ENCODE measurements at regions not wholly inside any gene's neighbourhood (a gene's known extent, or its start where the extent isn't known, plus 50 kb on each side); places are given as distances from the start of the nearest gene placed in this dataset.

DNA sequence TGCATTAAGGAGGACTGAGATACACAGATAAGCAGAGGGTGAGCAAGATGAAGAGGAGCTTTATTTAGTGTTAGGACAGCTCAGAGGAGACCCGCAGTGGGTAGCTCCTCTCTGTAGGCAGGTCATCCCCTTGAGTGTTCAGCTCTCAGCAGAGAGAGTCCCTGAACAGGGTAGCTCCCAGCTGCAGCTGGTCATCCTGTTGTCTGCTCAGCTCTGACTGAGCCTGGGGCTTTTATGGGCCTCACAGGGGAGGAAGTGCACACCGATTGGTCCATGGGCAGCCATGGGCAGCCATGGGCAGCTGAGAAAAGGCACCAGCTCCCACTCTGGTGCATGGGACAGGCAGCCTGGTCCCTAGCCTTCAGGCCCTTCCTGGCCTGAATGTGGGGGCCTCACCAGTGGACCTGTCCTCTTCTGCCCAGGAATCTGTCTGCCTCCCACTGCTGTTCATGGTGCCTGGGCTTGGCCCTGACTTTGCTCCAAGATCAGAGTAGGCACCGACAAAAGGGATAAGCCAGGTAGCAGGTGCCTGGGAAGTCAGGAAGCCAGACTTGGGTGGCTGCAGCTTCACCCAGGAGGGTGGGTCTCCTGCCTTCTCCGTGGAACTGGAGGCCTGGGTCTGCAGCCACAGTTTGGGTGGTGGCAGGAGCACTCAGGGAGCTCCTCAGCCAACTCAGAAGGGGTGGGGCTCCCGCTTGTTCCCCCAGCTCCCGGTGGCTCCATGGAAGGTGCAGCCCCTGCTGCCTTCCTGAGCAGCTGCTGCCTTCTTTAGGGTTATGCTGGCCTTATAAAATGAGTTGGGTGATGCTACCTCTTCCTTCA lies 54.7 kb downstream of the MYEOV start:
- no peak for DNase-seq

DNA sequence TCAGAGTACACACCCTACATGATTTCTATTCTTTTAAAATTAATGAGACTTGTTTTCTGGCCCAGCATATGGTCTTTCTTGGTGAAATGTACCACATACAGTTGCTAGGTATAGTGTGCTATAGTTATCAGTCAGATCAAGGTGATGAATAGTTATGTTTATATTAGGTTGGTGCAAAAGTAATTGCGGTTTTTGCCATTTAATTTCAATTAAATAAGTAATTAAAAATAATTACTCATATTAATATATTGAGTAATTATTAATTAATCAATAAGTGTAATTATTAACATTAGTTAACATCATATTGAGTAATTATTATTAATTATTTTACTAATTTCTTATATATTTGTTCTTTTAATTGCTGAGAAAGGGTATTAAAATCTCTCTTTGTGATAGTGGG lies 56.1 kb downstream of the MYEOV start:
- DNase-seq, result no peak

DNA sequence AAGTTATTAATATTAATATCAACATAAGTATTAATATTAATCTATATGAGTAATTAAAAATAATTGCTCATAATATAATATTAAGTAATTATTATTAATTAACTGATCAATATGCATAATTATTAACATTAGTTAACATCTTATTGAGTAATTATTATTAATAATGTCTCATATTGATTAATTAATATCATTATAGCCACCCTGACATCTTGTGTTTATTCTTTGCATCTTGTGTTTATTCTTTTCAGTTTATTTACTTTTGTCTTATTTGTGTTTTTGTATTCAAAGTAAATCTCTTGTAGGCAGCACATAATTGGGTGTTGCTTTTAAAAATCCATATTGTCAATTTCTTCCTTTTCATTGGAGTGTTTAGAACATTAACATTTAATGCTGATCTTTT lies 56.6 kb downstream of the MYEOV start:
- DNase-seq, result no peak

DNA sequence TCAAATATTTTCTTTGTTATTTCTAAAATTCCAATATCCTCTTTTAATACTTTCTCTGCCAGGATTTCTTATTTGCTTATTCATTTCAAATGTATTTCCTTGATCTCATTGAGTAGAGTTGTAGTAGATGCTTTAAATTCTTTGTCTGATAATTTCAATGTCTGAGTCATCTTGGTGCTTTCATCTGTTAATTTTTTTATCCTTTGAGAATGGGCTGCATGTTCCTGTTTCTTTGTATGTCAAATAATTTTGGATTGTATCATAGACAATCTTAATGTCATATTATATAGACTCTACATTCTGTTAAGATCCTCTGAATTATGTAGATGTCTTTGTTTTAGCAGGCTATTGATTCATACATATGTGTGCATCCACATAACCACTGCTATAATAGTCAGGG lies 57.5 kb downstream of the MYEOV start:
- DNase-seq, result no peak

DNA sequence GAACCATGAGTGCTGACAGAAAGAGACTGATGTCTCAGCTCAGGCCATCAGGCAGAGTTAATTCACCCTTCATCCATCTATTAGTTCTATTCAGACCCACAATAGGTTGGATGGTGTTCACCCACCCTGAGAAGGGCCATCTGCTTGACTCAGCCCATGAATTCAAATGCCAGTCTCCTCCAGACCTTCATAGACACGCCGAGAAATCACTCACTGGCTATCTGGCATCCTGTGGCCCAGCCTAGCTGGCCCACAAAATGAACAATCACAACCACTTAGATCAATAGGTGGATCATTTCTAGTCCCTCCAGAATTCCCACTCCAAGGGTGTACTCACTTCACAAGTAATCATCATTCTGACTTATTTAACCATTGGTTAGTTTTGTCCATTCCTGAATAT lies 58.2 kb downstream of the MYEOV start:
- no peak for DNase-seq

DNA sequence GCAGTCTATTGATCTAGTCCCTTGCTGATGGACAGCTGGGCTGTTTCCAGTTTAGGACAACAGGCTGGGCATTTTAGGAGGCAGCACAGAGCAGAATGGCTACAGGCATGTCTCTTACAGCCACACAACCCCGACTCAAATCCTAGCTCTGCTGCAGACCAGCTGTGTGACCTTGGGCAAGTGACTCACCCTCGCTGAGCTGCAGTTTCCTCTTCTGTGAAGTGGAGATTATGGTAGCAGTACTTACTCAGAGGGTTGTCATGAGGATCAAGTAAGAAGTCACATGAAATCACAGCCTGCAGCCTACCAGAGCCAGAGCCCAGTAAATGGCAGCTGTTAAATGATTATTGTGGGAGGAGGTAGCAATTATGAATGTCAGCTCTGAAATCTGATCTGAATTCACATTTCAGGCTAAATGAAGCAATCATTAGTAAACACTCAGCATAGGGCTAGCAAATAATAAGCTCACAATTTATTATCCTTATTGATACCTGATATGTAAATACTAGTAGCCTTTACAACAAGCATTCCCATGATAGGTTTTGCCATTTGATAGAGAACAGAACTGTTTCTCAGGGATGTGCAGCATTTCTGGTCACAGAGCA lies 58.9 kb downstream of the MYEOV start:
- DNase-seq, result no peak

DNA sequence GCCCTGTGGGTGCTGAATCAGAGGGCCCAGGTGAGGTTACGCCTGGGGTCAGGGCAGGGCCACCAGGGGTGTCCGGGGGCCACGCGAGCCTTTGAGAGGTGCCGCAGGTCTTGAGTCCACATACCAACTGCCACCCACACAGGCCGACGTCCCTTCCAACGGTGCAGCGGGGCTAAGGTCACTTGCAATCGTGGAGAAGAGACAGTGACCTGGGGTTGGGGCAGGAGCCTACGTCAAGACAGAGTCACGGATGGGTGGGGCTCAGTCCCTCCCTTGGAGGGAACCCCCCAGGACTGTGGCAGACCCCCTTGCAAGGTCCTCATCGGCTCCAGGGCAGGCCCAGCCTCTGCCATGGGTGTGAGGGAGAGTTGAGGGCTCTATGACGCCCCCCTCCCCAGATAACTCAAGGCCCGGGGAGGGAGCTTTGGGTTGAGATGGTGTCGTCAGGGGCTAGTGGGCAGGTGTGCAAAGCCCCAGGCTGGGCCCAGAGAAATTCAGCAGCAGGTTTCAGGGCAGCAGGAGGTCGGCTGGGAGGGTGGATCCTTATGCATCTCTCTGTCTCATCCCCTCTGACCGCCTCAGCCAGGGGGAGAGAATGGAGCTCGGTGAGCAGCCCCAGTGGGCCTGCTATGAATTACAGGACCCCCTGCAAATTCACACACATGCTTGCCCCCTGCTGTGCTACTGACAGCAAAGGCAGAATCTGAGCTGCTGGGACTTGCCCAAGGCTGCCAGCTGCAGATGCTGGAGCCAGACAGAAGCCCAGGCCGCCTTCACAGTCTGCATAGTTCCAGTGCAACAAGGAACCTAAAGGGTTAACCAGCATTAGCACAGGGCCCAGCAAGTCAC lies 60.0 kb downstream of the MYEOV start:
- no peak for DNase-seq

DNA sequence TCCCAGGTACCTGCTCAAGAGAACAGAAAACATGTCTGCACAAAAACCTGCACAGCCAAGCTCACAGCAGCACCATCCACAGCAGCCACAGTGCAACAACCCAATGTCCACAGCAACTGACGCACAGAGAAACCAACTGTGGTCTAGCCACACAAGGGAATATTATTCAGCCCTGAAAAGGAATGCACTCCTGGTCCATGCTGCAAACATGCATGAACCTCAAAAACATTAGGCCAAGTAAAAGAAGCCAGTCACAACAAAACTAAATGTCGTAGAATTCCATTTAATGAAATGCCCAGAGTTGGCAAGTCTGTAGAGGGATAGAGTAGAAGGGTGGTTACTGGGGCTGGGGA lies 60.6 kb downstream of the MYEOV start:
- DNase-seq, result no peak

DNA sequence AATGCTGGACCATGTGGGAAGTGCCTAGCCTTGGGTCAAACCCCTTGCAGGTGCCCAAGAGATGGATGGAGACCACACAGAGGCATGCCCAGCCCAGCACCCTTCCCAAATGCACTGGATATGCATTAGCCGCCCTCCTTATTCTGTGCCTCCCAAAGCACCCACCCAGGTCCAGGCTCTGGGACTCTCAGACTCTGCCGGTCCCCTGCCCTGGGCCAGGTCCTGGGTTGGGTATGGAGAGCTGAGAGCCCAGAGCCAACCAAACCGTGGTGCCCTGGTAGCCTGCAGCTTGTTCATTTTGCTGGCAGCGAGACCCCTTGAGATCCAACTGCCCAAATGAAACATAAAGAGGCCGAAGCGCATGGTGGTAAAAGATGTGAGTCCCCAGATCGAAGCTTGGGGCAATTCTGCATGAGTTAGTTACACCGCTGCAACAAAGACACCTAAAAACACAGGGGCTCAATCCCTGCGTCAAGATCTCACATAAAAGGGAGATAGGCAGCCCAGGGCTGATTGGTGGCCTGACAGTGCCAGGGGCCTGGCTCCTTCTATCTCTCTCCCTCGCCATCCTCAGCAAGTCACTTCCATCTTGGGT lies 61.5 kb downstream of the MYEOV start:
- DNase-seq, result no peak

DNA sequence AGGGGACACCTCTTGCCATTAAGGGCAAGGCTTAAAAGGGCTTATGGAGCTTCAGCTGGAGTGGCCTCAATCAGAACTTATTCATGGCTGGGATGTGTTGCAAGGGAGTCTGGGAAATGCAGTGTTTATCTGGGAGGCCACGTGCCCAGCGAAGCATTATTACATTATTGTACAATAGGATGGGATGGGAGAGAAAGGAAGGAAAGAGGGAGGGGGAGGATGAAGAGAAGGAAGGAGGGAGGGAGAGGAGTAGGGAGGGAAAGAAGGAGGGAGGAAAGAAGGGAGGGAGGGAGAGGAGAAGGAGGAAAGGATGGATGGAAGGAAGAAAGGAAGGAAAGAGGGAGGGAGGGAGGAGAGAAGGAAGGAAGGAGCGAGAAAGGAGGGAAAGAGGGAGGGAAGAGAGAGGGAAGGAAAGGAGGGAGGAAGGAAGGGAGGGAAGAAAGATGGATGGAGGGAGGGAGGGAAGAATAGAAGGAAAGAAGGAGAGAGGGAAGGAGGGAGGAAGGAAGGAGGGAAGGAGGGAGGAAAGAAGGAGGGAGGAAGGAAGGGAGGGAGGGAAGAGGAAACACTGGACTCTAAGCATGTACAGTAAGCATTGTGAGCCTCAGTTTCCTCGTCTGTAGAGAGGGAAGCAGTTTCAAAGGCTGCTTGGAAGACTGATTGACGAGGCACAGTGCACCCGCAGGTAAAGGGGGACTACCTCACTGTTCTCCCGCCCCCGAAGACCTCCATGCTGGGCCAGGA lies 62.2 kb downstream of the MYEOV start:
- no peak for DNase-seq

DNA sequence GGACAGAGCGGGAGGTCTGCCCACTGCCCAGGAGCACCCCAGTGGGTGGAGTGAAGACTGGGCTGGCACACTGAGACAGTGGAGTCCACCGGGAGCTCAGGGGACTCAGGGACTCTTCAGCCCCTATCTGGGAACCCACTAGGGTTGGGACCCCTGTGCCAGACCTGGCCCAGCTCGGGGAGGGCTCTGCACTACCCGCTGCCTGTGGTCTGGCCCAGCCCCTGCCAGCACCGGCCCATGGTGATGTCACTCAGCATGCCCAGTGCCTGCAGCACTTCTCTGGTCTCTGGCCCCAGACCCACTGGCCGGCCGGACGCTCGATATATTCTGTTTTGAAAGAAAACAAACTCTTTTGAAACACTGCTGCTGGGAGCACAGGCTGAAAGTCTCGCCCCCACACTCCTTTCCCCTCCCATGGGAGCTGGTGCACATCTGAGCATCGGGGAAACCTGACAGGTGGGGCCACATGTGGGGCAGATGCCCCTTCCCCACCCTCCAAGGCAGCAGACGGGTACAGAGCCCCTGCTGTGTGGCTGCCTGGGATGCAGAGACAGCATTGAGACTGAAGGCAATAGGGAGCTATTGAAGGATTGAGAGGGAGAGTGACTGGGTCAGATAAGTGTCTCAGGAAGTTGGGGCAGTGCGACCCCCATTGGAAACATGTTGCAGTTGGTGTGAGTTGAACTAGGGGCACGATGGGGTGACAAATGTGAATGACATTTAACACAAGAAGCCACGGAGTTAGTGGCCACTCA lies 62.9 kb downstream of the MYEOV start:
- DNase-seq, result no peak

DNA sequence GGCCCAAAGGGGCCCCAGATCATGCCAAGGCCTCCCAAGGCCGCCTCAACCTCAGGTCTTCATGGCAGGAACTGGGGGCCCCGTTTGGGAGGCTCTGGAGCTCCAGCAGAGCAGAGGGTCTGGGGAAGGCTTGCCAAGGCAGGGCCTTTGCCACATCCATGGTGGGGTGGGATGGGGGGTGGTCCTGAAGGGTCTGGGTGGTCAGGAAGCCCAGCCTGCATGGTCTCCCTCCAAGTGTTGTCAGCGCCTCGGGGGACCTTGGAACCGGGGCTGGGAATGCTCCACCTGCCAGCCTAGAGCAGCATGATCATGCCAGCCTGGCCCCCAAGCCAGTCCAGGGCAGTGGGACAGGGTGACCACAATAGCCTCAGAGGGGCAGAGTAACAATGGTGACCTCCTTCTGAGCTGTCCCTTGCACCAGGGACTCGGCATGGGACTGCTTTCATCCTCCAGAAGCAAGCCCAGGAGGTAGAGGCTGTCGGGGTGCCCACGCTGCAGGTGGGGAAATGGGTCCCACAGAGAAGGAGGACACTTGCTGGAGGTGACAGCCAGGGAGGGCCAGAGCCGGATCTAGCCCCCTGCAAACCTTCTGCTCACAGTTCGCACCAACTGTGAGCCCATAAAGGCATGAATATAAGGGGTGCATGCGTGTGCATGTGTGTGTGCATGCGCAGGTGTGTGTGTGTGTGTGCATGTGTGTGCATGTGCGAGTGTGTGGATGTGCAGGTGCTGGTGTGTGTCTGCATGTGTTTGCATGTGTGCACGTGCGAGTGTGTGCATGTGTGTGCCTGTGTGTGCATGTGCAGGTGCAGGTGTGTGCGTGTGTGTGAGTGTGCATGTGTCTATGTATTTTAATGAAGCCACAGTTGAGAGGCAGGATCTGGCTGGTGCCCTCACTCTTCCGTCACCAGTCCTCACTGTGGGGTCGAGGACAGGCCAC lies 63.8 kb downstream of the MYEOV start:
- no peak for DNase-seq

DNA sequence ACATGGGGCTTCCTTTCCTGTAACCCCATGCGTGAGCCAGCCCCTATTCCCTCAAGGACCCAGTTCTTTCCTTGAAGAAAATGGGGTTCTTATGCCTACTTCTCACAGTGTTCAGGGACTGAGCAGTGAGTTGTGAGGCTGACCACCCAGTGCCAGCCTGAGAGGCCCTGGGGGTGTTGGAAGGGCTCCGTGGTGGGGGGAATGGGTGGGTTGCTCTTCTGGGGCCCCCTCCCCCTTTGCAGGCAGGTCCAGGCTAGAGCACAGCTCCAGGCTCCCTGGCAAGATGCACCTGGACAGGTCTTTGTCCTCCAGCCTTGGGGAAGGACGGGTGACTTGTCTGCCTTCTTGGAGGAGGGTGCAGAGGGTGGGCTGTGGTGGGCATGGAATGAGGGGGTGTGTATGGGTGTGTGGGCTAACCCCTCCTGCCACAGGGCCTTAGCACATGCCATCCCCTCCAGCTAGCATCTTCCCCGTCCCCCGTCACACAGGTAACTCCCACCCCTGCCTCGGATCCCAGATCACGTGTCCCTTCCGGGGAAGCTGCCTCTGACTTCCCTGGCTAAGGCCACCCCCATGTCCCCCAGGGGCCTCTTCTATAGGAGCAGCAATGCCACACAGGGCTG lies 64.6 kb downstream of the MYEOV start:
- DNase-seq, result no peak

DNA sequence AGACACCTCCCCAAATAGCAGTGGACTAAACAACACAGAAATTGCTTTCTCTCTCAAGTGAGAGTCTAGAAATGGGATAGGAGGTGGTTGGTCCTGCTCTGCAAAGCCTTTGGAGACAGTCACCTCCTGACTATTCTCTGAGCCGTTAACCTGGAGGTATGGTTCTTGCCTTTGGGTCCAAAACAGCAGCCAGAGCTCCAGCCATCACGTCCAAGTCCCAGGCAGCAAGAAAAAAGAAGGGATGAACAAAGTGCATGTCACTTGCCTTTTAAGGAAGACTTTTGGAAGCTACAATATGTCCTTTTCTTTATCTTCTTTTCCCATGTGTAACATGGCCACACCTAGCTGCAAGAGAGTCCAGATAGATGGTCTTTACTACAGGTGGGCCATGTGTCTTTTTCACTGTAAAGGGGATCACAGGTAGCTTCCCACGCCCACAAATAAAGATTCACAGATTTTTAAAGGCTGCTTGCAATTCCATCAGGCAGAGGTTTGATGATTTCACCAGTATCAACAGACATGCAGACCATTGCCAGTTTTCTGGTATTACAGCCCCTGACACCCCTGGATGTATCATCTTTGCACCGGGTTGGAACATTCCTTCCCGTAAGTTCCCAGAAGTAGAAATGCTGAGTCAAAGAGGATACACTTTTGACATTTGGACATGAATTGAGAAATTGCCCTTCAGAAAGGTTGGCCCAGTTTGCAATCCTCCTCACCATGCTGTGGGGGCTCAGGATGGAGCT lies 66.0 kb downstream of the MYEOV start:
- DNase-seq, result no peak

DNA sequence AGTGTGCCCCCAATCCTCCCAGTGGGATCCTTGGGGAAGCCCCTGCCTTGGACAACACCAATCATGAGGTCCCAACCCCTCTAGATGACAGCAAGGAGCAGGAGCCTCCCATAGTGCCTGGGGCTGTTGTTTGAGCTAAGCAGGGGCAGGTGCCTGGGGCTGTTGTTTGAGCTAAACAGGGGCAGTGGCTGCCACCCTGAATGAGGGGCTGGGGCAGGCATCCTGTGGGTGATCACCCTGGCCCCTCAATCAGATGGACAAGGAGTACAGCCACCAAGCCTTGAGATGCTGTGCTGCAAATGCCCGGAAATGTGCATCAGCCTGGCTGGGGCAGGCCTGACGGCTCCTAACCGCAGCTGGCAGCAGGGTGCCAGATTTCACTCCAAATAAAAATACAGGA lies 66.7 kb downstream of the MYEOV start:
- DNase-seq, result no peak

DNA sequence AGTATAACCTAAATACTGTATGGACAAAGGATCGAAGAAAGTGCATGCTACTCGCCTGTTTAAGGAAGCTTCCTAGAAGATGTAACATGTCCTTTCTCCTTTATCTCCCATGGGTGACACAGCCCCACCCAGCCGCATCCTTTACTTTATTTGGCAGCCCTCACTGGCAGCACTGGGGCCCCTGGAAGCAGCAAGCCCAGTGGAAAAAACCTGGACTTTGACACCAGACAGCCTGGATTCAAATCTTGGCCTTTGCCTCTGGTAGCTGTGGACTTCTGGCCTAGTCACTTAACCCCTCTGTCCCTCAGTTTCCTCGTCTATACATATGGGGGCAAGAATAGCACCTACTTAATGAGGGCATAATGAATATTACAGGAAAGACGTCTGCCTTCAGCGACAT lies 67.1 kb downstream of the MYEOV start:
- no peak for DNase-seq

DNA sequence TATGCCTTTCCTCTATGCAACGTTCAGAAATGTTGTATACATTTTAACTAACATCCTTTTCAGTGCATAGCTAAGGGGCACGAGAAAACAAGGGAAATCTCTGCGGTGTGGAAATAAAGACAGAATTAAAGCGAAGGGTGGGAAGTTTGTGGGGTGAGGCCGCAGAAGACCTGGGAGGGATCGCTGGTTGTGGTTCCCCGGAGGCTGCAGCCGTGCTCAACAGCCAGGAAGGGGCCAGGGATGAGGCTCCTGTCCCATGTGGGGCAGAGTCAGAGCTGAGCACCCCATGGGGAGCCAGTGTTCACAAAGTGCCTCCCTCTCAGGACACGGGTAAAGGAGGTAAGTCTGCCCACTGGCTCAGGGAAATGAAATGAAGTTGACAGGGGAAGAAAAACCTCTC lies 67.5 kb downstream of the MYEOV start:
- no peak for DNase-seq

DNA sequence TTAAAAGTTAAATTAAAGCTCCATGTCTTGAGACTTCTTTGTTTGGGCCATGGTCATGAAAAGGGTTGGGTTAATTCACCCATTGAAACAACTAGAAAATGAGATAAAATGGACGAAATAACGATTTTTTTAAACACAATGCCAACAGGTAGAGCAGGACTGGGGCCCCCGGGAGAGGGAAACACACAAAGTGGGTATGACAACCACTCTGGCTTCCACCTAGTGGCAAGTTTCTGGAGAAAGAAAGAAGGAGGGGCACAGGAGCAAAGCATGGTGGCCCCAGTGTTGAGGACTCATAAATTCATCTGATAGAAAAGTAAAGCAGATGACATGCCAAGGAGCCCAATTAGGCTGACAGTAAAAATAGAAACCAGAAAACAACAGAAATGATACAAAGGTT lies 68.4 kb downstream of the MYEOV start:
- DNase-seq, result no peak

DNA sequence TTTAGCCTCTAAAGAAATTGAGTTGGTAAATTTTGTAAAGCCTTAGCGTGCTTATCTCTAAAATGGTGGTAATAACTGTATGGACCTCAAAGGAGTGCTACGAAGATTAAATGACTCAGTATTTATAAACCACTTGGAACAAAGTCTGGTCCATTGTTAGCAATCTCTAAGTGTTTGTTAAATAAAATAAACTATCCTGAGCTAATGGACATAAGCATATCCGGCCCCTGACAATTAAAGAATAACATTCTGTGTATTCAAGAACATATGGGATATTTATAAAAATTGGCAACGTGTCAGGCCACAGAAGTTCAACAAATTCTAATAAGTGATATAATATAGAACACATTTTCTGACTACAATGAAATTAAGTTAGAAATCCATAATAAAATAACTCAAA lies 71.0 kb downstream of the MYEOV start:
- DNase-seq, result no peak

DNA sequence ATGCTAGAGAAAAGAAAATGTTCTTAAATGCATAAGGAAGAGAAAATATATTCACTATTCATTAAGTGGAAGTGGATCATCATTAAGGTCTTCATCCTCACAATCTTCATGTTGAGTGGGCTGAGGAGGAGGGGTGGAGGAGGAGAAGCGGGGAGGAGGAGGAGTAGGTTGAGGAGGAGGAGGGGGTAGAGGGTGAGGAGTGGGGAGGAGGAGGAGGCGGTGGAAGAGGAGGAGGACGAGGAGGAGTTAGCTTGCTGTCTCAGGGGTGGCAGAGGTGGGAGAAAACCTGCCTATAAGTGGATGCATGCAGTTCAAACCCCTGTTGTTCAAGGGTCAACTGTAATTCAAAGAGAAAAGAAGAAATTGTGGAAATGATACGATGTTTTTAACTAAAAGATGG lies 71.6 kb downstream of the MYEOV start:
- no peak for DNase-seq
